Transverse colon (tissue), 4 donors: ENCODE measurements at regions not wholly inside any gene's neighbourhood (a gene's known extent, or its start where the extent isn't known, plus 50 kb on each side); places are given as distances from the start of the nearest gene placed in this dataset.

ENCODE experiments used
- DNase-seq: peaks from one replicate; pipeline ENCODE4 v3.0.0-alpha.2; 2019
- H3K27ac ChIP-seq, 4 donors: fragments of 200-600 bp; sonication (generic); 2 replicates each; pipeline ENCODE4 v1.5.1; 2016 to 2018; ENCODE audit warnings: inconsistent platforms in 4 of 4
- H3K27me3 ChIP-seq: fragments of 200-600 bp; sonication (generic); 2 replicates; pipeline ENCODE4 v1.5.1; 2017; ENCODE audit warnings: inconsistent platforms
- H3K36me3 ChIP-seq, 4 donors: fragments of 200-600 bp; sonication (generic); 2 replicates each; pipeline ENCODE4 v1.5.1; 2017 to 2019; ENCODE audit warnings: inconsistent platforms in 4 of 4
- H3K4me1 ChIP-seq, 4 donors: fragments of 200-600 bp; sonication (generic); 2 replicates each; pipeline ENCODE4 v1.5.1; 2017 to 2020; ENCODE audit warnings: inconsistent platforms in 4 of 4
- H3K4me3 ChIP-seq, 4 donors: fragments of 200-600 bp; sonication (generic); 1 replicate in 1 of 4; 2 replicates in 3 of 4; pipeline versions ENCODE4 v1.5.1 to v1.6.1; 2017 to 2019; ENCODE audit warnings: inconsistent platforms in 4 of 4
- H3K9me3 ChIP-seq, 2 donors: fragments of 200-600 bp; sonication (generic); 2 replicates each; pipeline ENCODE4 v1.5.1; 2017 to 2019; ENCODE audit warnings: inconsistent platforms in 2 of 2
- EP300 ChIP-seq: sonication (generic); formaldehyde crosslinking; IDR thresholded peaks from one replicate; pipeline ENCODE4 v1.6.1; 2017; ENCODE audit warnings: antibody characterized with exemption, low read depth
- POLR2A ChIP-seq: fragments of 450-650 bp; IDR thresholded peaks from one replicate; pipeline ENCODE4 v1.6.1; 2016; ENCODE audit warnings: antibody characterized with exemption, mild to moderate bottlenecking, moderate library complexity
- POLR2AphosphoS5 ChIP-seq, 3 donors: sonication (generic); formaldehyde crosslinking; IDR thresholded peaks; one replicate each; pipeline ENCODE4 v1.6.1; 2016; ENCODE audit warnings: antibody characterized with exemption in 3 of 3
- WGBS, 2 donors: methylation state at CpG; one replicate each; pipeline ENCODE4 v1.1.5; 2018; ENCODE audit warnings: low coverage in 1 of 2; 5-methylcytosine and 5-hydroxymethylcytosine counted together
- in situ Hi-C, 4 donors: fragments of 200-750 bp; cut with MboI; loops; one replicate each; pipeline versions ENCODE4 v1.15.0 to v1.15.1; 2017; ENCODE audit warnings: low sequenced_read_pairs in 3 of 4, low pct_ligation_motif_present in 1 of 4, low pct_unique_long_range_greater_than_20kb in 1 of 4
- intact Hi-C: fragments of 100-400 bp; cut with DNase I; formaldehyde crosslinking; loops from one replicate; pipeline ENCODE4 v1.15.1; 2023; ENCODE audit warnings: low total_unique reads
- TF ChIP-seq, protein P1 (sequence below), 5 experiments: fragments of 200-600 bp in 3 of 5; fragments of 450-650 bp in 2 of 5; sonication (generic) in 3 of 5; IDR thresholded peaks; 1 replicate in 2 of 5; 2 replicates in 3 of 5; pipeline ENCODE4 v1.5.1; 2016 to 2017; ENCODE audit warnings: antibody characterized with exemption in 5 of 5, inconsistent platforms in 3 of 5, mild to moderate bottlenecking in 2 of 5, moderate library complexity in 1 of 5

DNA sequence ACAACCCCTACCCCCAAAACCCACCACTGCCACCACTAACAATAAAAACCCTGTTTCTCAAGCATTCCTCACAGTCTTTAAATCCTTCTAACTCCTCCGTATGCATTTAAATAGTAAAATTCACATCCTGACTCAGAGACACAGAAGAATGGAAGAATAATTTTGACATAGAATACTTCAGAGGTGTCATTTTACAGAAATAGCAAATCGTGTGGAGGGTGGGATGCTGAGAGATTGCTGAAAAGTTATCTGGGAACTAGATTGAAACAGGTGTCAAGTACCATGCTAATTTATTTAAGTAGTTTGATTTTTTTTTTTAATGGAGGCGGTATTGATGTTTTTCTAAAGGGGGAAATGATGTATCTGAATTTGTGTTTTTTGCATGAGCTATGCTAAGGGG is 575.2 kb upstream of the TPK1 start:
- in situ Hi-C loops (no loop called here), intact Hi-C loops (no loop called here)
- Histone ChIP-seq H3K4me3 (no peak overlapping the region), H3K36me3 (no peaks in the 10 kb centered on the region), H3K9me3 (no peaks in the 10 kb centered on the region), H3K27ac (no peak overlapping the region), H3K27me3 (no peaks in the 10 kb centered on the region), H3K4me1 (no peaks in the 10 kb centered on the region)
- 66 to 72% methylated on average over 3 of the region's 3 CpGs for WGBS, 2 donors
- TF ChIP-seq EP300 (no peak), POLR2AphosphoS5 (IDR thresholded peaks at IDR 0.05) (no peak), POLR2A (no peak)
- TF ChIP-seq, protein P1, sequence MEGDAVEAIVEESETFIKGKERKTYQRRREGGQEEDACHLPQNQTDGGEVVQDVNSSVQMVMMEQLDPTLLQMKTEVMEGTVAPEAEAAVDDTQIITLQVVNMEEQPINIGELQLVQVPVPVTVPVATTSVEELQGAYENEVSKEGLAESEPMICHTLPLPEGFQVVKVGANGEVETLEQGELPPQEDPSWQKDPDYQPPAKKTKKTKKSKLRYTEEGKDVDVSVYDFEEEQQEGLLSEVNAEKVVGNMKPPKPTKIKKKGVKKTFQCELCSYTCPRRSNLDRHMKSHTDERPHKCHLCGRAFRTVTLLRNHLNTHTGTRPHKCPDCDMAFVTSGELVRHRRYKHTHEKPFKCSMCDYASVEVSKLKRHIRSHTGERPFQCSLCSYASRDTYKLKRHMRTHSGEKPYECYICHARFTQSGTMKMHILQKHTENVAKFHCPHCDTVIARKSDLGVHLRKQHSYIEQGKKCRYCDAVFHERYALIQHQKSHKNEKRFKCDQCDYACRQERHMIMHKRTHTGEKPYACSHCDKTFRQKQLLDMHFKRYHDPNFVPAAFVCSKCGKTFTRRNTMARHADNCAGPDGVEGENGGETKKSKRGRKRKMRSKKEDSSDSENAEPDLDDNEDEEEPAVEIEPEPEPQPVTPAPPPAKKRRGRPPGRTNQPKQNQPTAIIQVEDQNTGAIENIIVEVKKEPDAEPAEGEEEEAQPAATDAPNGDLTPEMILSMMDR (IDR thresholded peaks at IDR 0.05), result no peak
- no peak for DNase-seq

DNA sequence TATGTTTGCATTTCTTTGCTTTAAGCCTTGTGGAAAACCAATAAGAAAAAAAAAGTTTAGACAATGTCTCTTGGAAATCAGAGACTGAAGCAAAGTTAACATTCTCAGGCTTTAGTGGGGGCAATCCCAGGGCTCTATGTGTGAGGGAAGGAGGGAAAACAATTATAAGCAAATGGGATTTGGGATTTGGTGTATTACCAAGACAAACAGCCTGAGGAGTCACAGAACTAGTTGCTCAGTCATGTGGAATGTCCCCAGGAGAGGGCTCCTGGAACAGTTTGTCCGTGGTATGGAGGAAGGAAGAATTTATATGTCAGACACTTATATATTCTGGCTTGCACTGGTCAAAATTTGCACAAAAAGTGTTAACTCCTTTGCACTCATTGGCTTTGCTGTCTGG is 562.9 kb upstream of the TPK1 start:
- DNase-seq, result no peak
- intact Hi-C loops, result no loop called here
- 35% methylated on average over 1 of the region's 1 CpG; no CpG with 5 or more reads in 1 of the 2 donors for WGBS, 2 donors
- Histone ChIP-seq H3K36me3 (no peaks in the 10 kb centered on the region), H3K27me3 (no peaks in the 10 kb centered on the region), H3K4me1 (no peaks in the 10 kb centered on the region), H3K27ac (no peak overlapping the region), H3K9me3 (peaks cover 0 to 5% of the 10 kb centered on the region in 2 donors), H3K4me3 (no peak overlapping the region)
- in situ Hi-C loops, result no loop called here
- no peak for TF ChIP-seq EP300
- TF ChIP-seq, protein P1 (IDR thresholded peaks at IDR 0.05), result no peak
- no peak for TF ChIP-seq POLR2A
- TF ChIP-seq POLR2AphosphoS5 (IDR thresholded peaks at IDR 0.05), result no peak

DNA sequence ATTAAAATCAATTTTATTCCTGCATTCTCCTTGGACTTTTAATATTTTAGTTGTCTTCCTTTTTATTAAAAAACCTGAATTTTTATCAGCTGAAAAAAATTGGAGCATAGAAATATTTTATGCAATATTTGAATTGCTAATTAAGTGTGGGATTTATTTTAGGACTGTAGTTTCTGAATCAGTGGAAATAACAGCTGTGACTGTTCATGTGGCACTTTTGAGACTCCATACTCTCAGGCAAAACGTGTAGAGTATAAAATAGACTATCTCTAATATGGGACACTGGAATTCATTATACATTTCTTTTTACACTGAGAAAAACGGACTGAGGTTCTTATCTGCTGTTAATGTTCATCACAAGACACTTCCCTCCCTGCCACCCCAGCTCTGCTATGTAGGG is 558.3 kb upstream of the TPK1 start:
- Histone ChIP-seq H3K36me3 (no peaks in the 10 kb centered on the region), H3K4me3 (no peak overlapping the region), H3K27me3 (no peaks in the 10 kb centered on the region), H3K9me3 (no peaks in the 10 kb centered on the region), H3K4me1 (no peaks in the 10 kb centered on the region), H3K27ac (no peak overlapping the region)
- in situ Hi-C loops (no loop called here), intact Hi-C loops (no loop called here)
- DNase-seq, result no peak
- 26 to 31% methylated on average over 2 of the region's 2 CpGs for WGBS, 2 donors
- TF ChIP-seq, protein P1 (IDR thresholded peaks at IDR 0.05), result no peak
- TF ChIP-seq POLR2AphosphoS5 (IDR thresholded peaks at IDR 0.05) (no peak), POLR2A (no peak), EP300 (no peak)

DNA sequence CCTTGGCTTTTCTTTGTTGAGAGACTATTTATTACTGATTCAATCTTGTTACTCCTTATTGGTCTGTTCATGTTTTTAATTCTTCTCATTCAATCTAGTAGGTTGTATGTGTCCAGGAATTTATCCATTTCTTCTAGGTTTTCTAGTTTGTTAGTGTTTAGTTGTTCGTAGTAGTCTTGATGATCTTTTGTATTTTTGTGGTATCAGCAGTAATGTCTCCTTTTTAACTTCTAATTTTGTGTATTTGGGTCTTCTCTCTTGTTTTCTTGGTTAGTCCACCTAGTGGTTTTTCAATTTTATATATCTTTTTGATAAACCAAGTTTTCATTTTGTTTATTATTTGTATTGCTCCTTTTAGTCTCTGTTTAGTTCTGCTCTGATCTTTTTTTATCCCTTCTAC is 546.9 kb upstream of the TPK1 start:
- in situ Hi-C loops (no loop called here), intact Hi-C loops (no loop called here)
- 73 to 79% methylated on average over 1 of the region's 1 CpG for WGBS, 2 donors
- no peak for TF ChIP-seq POLR2AphosphoS5 (IDR thresholded peaks at IDR 0.05)
- no peak for TF ChIP-seq POLR2A
- TF ChIP-seq, protein P1 (IDR thresholded peaks at IDR 0.05), result no peak
- TF ChIP-seq EP300, result no peak
- DNase-seq, result no peak
- no peak overlapping the region for H3K27ac ChIP-seq
- no peak overlapping the region for H3K4me3 ChIP-seq
- H3K9me3 ChIP-seq, result peaks cover 5 to 23% of the 10 kb centered on the region in 2 donors
- no peaks in the 10 kb centered on the region for H3K36me3 ChIP-seq
- H3K4me1 ChIP-seq, result no peaks in the 10 kb centered on the region
- H3K27me3 ChIP-seq, result no peaks in the 10 kb centered on the region
